Right lobe of liver (tissue), 6 donors: ENCODE measurements at regions not wholly inside any gene's neighbourhood (a gene's known extent, or its start where the extent isn't known, plus 50 kb on each side); places are given as distances from the start of the nearest gene placed in this dataset.

Source experiments
- ATAC-seq, 4 donors: fragments of 200-7000 bp; cut with Tn5 transposase; one replicate each; pipeline ENCODE4 v1.9.1; 2020; ENCODE audit warnings: mild to moderate bottlenecking in 4 of 4, moderate library complexity in 4 of 4
- DNase-seq, 3 donors: peaks; one replicate each; pipeline ENCODE4 v3.0.0-alpha.2; 2020
- H3K27ac ChIP-seq, 3 donors: fragments of 200-600 bp; one replicate each; pipeline ENCODE4 v1.8.0; 2022
- H3K27me3 ChIP-seq, 2 donors: fragments of 200-600 bp; one replicate each; pipeline ENCODE4 v1.8.0; 2022
- H3K36me3 ChIP-seq, 4 donors: fragments of 200-600 bp; sonication (generic) in 1 of 4; one replicate each; pipeline versions ENCODE4 v1.5.1 to v1.8.0; 2017 to 2022; ENCODE audit warnings: control low read depth in 1 of 4
- H3K4me1 ChIP-seq, 4 donors: fragments of 200-600 bp; sonication (generic) in 1 of 4; one replicate each; pipeline versions ENCODE4 v1.5.1 to v1.8.0; 2017 to 2022; ENCODE audit warnings: control low read depth in 1 of 4
- H3K4me3 ChIP-seq, 3 donors: fragments of 200-600 bp; one replicate each; pipeline ENCODE4 v1.8.0; 2022
- H3K9me3 ChIP-seq, 4 donors: fragments of 200-600 bp; sonication (generic) in 1 of 4; one replicate each; pipeline versions ENCODE4 v1.5.1 to v1.8.0; 2017 to 2022; ENCODE audit warnings: control low read depth in 1 of 4
- POLR2A ChIP-seq: fragments of 450-650 bp; IDR thresholded peaks from one replicate; pipeline ENCODE4 v1.6.1; 2017; ENCODE audit warnings: antibody characterized with exemption, mild to moderate bottlenecking
- WGBS: methylation state at CpG from one replicate; pipeline ENCODE4 v1.1.6; 2018; ENCODE audit warnings: low coverage, low lambda C conversion rate; ENCODE audit not compliant: insufficient coverage; ENCODE audit errors: missing lambda C conversion rate; 5-methylcytosine and 5-hydroxymethylcytosine counted together
- intact Hi-C, 2 donors: fragments of 100-400 bp; cut with DNase I; formaldehyde crosslinking; loops; one replicate each; pipeline versions ENCODE4 v1.11.2 to v1.14.1; 2022
- TF ChIP-seq, protein P1 (sequence below), 4 donors: fragments of 200-600 bp in 3 of 4; fragments of 450-650 bp in 1 of 4; IDR thresholded peaks; one replicate each; pipeline versions ENCODE4 v1.5.1 to v1.8.0; 2016 to 2022; ENCODE audit warnings: antibody characterized with exemption in 4 of 4, mild to moderate bottlenecking in 2 of 4
- donor health status: DM: no; HTN: yes; CAD: no.
- donor health status: DM: no; HTN: no; CAD: no.
- donor health status: DM: no; HTN: no; CAD: no.
- donor health status: DM: no; HTN: yes; CAD: no.
- donor health status: DM: no; HTN: yes; CAD: no.

GRCh38 chr11:40062616-40063015 lies 1396.8 kb downstream of the LRRC4C start:
- 59% methylated on average over 2 of the region's 2 CpGs for WGBS
- no peak for ATAC-seq

DNA sequence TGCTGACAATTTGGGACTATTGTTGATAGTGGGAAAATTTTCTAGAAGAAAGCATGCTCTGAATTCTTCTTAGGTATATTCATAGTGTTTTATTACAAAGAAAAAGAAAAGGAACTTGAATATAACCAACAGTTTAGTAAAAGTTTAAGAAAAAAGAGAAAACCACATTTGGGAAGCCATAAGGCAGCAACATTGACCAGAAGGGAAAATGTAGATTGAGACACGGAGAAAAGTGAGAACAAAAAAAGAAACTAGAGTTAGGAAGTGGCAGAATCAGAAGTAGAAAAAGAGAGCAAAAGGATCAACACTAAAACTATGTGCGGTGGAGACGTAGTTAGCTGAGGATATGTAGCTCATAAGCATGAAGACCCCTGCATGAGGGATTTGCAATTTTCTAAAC lies 1398.2 kb downstream of the LRRC4C start:
- no peak for DNase-seq
- ATAC-seq: no peak
- H3K4me1 ChIP-seq: no peaks in the 10 kb centered on the region
- intact Hi-C loops: no loop called here
- no peaks in the 10 kb centered on the region for H3K27me3 ChIP-seq
- H3K27ac ChIP-seq: no peak overlapping the region
- H3K4me3 ChIP-seq: no peak overlapping the region
- WGBS: 55% methylated on average over 2 of the region's 3 CpGs
- no peak for TF ChIP-seq POLR2A
- TF ChIP-seq, protein P1, sequence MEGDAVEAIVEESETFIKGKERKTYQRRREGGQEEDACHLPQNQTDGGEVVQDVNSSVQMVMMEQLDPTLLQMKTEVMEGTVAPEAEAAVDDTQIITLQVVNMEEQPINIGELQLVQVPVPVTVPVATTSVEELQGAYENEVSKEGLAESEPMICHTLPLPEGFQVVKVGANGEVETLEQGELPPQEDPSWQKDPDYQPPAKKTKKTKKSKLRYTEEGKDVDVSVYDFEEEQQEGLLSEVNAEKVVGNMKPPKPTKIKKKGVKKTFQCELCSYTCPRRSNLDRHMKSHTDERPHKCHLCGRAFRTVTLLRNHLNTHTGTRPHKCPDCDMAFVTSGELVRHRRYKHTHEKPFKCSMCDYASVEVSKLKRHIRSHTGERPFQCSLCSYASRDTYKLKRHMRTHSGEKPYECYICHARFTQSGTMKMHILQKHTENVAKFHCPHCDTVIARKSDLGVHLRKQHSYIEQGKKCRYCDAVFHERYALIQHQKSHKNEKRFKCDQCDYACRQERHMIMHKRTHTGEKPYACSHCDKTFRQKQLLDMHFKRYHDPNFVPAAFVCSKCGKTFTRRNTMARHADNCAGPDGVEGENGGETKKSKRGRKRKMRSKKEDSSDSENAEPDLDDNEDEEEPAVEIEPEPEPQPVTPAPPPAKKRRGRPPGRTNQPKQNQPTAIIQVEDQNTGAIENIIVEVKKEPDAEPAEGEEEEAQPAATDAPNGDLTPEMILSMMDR (IDR thresholded peaks at IDR 0.05): no peak
- H3K36me3 ChIP-seq: no peaks in the 10 kb centered on the region
- no peaks in the 10 kb centered on the region for H3K9me3 ChIP-seq

More at GRCh38 chr11:40062616-40063015, 1396.8 kb downstream of the LRRC4C start:
- Histone ChIP-seq H3K4me1 (no peaks in the 10 kb centered on the region), H3K36me3 (no peaks in the 10 kb centered on the region), H3K4me3 (no peak overlapping the region), H3K27ac (no peak overlapping the region), H3K9me3 (no peaks in the 10 kb centered on the region), H3K27me3 (no peaks in the 10 kb centered on the region)
- no peak for TF ChIP-seq POLR2A
- TF ChIP-seq, protein P1 (IDR thresholded peaks at IDR 0.05): no peak
- DNase-seq: no peak
- intact Hi-C loops: no loop called here

- Histone ChIP-seq H3K27ac (no peak overlapping the region), H3K36me3 (no peaks in the 10 kb centered on the region), H3K27me3 (no peaks in the 10 kb centered on the region), H3K9me3 (no peaks in the 10 kb centered on the region), H3K4me3 (no peak overlapping the region), H3K4me1 (no peaks in the 10 kb centered on the region)
- intact Hi-C loops: no loop called here
- ATAC-seq: no peak
- no peak for DNase-seq
- no peak for TF ChIP-seq POLR2A
- TF ChIP-seq, protein P1 (IDR thresholded peaks at IDR 0.05): no peak
Measured at GRCh38 chr11:40054631-40055030, 1404.8 kb downstream of the LRRC4C start.

- DNase-seq: no peak
- H3K27me3 ChIP-seq: no peaks in the 10 kb centered on the region
- no peaks in the 10 kb centered on the region for H3K4me1 ChIP-seq
- no peak for ATAC-seq
- H3K9me3 ChIP-seq: no peaks in the 10 kb centered on the region
- no peak overlapping the region for H3K27ac ChIP-seq
- intact Hi-C loops: no loop called here
- H3K4me3 ChIP-seq: no peak overlapping the region
- TF ChIP-seq, protein P1 (IDR thresholded peaks at IDR 0.05): no peak
- no peak for TF ChIP-seq POLR2A
- no peaks in the 10 kb centered on the region for H3K36me3 ChIP-seq
- 51% methylated on average over 3 of the region's 3 CpGs for WGBS
Measured at GRCh38 chr11:40045312-40045711, 1414.1 kb downstream of the LRRC4C start.

DNA sequence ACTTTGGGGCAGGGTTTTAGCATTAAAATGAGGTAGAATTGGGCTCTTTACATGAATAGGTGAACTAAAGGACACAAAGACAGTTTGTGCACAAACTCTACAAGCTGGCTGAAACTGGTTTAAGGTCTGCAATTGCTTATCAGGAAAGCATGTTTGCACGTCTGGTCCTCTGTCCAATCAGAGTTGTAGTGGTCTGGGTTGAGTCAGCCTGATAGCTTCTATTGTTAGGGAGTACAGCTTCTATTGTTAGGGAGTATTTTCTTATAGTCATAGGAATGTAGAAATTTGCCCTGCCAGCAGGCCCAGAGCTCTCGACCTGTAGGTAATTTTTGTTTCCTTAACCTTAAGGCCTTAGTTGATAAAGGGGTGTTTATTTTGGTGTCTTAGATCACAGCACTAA lies 1422.4 kb downstream of the LRRC4C start:
- no peaks in the 10 kb centered on the region for H3K27me3 ChIP-seq
- no peaks in the 10 kb centered on the region for H3K9me3 ChIP-seq
- no peak overlapping the region for H3K27ac ChIP-seq
- H3K4me1 ChIP-seq: no peaks in the 10 kb centered on the region
- ATAC-seq: no peak
- WGBS: 19% methylated on average over 2 of the region's 2 CpGs
- no peak for TF ChIP-seq POLR2A
- no peak overlapping the region for H3K4me3 ChIP-seq
- H3K36me3 ChIP-seq: no peaks in the 10 kb centered on the region
- intact Hi-C loops: no loop called here
- no peak for DNase-seq
